ENCODE measurements at regions not wholly inside any gene's neighbourhood (a gene's known extent, or its start where the extent isn't known, plus 50 kb on each side); places are given as distances from the start of the nearest gene placed in this dataset.

GRCh38 chr7:68417002-68417401 lies 1181.3 kb upstream of the AUTS2 start:
- TF ChIP-seq POLR2A (IDR thresholded peaks at IDR 0.05) (no peak), CTCF (IDR thresholded peaks at IDR 0.05) (no peak)
